ENCODE measurements at regions not wholly inside any gene's neighbourhood (a gene's known extent, or its start where the extent isn't known, plus 50 kb on each side); places are given as distances from the start of the nearest gene placed in this dataset.
"Not testable (repeated sequence)": the region's sequence is repeated elsewhere in the genome, so short reads cannot be mapped to it uniquely, and the experiment has no call there.

- no peak for DNase-seq
Measured at GRCh38 chrX:82734140-82734539, 774.0 kb upstream of the POU3F4 start.

- not testable (repeated sequence) for DNase-seq
Measured at GRCh38 chrX:82738313-82738712, 769.8 kb upstream of the POU3F4 start.

GRCh38 chrX:82742351-82742750 is 765.7 kb upstream of the POU3F4 start:
- no peak for DNase-seq

GRCh38 chrX:82745725-82746124 is 762.4 kb upstream of the POU3F4 start:
- not testable (repeated sequence) for DNase-seq

GRCh38 chrX:82748906-82749505 is 759.1 kb upstream of the POU3F4 start:
- DNase-seq: peak; percentile 12

GRCh38 chrX:82756272-82756671 is 751.8 kb upstream of the POU3F4 start:
- no peak for DNase-seq

- DNase-seq: no peak
Measured at GRCh38 chrX:82757614-82758013, 750.5 kb upstream of the POU3F4 start.

- no peak for DNase-seq
Measured at GRCh38 chrX:82764521-82764920, 743.6 kb upstream of the POU3F4 start.

GRCh38 chrX:82765811-82766210 is 742.3 kb upstream of the POU3F4 start:
- no peak for DNase-seq

GRCh38 chrX:82775426-82775825 is 732.7 kb upstream of the POU3F4 start:
- DNase-seq: no peak

- DNase-seq: no peak
Measured at GRCh38 chrX:82782014-82782413, 726.1 kb upstream of the POU3F4 start.

- DNase-seq: not testable (repeated sequence)
Measured at GRCh38 chrX:82812902-82813301, 695.2 kb upstream of the POU3F4 start.

GRCh38 chrX:82813671-82814078 is 694.4 kb upstream of the POU3F4 start:
- DNase-seq: peak; percentile 87

GRCh38 chrX:82816001-82816400 is 692.1 kb upstream of the POU3F4 start:
- DNase-seq: no peak

GRCh38 chrX:82816562-82816961 is 691.5 kb upstream of the POU3F4 start:
- DNase-seq: no peak

- DNase-seq: no peak
Measured at GRCh38 chrX:82842286-82842685, 665.8 kb upstream of the POU3F4 start.

- DNase-seq: no peak
Measured at GRCh38 chrX:82848111-82848510, 660.0 kb upstream of the POU3F4 start.

Measured in DMS53 (cell line).